ENCODE measurements at regions not wholly inside any gene's neighbourhood (a gene's known extent, or its start where the extent isn't known, plus 50 kb on each side); places are given as distances from the start of the nearest gene placed in this dataset.

DNA sequence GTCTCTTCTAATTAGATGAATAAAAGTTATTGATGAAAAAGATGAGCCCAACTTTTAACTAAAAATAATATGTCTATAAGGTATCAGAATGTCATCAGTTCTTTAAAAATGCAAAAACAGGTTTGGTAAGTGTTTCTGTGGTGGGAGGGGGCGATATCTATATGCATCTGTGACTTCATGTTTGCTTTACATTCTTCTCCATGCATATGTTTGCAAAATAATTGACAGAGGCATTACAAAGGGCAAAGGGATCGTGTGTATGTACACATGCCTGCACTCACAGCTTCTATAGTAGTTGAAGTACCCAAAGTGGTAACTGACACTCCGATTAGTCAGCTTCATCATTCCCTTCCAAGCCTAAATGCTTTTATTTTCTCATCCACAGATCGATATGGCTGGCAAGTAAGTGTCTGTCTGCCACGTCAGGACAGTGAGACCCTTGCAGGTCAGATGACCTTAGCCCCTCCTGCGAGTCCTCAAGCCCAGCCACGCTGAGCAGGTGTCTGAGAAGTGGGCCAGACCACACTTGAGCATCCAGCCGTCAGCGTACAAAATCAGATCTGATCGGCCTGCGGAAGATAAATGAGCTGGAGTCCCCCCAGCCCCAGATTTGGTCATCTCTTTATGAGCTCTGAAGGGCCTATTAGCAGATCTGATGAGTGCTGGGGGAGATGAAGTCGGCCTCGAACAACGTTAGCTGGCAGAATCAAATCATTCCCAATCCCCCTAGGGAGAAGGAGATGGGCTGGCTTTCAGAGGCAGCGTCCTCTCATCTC lies 369.1 kb downstream of the MAFB start:
- DNase-seq (ENCODE audit: low read depth) = no peak

- no peak for DNase-seq (ENCODE audit: low read depth)
These were observed 370.0 kb downstream of the MAFB start for GRCh38 chr20:40319056-40319455.

GRCh38 chr20:40317156-40317790 lies 371.8 kb downstream of the MAFB start:
- no peak for DNase-seq (ENCODE audit: low read depth)

- no peak for DNase-seq (ENCODE audit: low read depth)
These were observed 374.8 kb downstream of the MAFB start for GRCh38 chr20:40314278-40314677.

DNA sequence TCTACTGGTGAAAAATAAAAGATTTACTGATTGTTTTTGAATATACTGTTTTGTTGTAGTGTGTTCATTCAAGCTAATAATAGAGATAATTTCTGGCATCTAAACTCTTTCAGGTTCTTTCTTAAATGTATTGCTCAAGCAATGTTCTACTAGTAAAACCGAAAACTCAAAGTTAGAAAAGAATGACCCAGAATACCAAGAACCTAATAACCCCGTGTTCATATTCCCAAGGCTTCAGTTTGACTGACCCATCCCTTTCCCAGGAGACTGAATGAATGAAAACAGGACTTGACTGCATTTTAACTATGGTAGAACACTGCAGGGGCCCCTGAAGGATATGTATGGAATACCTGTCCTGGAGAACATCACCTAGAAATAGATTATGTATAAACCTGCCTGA lies 375.3 kb downstream of the MAFB start:
- DNase-seq (ENCODE audit: low read depth) = no peak

GRCh38 chr20:40309731-40310130 lies 379.3 kb downstream of the MAFB start:
- DNase-seq (ENCODE audit: low read depth) = no peak

GRCh38 chr20:40307997-40308396 lies 381.0 kb downstream of the MAFB start:
- no peak for DNase-seq (ENCODE audit: low read depth)

GRCh38 chr20:40307268-40307667 lies 381.8 kb downstream of the MAFB start:
- no peak for DNase-seq (ENCODE audit: low read depth)

DNA sequence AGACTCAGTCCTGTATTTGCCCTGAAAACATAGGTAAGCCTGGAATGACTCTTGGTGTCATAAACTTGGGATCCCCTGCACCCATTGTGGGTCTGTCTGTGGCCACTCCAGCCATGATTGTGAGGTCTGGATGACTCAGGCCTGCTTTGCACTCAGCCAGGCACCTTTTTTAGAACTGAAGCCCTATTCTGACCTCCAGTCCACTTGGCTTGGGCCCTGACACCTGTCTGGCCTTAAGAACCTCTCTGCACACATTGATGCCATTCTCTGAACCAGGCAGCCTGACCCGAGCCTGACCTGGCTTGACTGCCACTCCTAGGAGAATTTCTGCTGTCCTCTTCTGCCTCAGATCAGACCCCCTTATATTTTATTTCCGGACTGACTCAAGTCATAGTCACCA lies 383.7 kb downstream of the MAFB start:
- DNase-seq (ENCODE audit: low read depth) = no peak

- DNase-seq (ENCODE audit: low read depth) = no peak
These were observed 384.9 kb downstream of the MAFB start for GRCh38 chr20:40304119-40304613.

DNA sequence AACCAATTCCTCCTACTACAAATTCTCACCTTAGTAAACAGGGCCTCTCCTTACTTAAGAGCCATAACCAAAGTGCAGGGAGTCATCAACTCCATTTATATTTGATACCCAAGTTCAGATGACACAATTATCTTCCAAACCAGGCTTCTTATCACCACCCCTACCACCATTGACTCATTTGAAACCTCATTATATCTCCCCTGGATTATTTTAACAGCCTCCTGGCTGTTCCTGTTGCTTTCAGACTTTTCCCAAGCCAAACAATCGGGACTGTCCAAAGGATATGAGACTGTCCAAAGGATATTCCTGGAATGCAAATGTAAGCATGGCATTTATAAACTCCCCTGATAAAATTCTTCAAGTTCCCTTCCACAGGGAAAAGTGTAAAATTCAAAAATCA lies 394.3 kb downstream of the MAFB start:
- DNase-seq (ENCODE audit: low read depth) = no peak

DNA sequence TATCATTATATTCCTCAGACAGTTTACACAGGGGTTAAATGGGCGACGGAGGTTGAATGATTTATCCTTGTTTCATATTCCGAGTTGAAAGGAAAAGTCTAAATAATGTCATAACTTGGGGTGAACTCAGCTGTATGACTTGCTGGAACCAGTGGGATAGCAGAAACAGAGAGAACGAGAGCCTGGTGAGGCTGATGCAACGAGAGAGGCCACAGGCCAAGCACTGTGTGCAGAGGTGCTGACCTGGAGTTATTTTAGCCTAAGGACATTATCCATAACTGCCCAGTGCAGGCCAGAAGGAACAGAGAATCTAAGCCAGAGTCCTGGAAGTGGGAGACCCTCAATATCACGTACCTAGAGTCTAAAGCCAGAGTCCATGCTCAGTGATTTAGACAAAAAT lies 394.9 kb downstream of the MAFB start:
- DNase-seq (ENCODE audit: low read depth) = no peak

GRCh38 chr20:40293740-40294139 lies 395.3 kb downstream of the MAFB start:
- DNase-seq (ENCODE audit: low read depth) = no peak

- no peak for DNase-seq (ENCODE audit: low read depth)
These were observed 397.4 kb downstream of the MAFB start for GRCh38 chr20:40291493-40292135.

GRCh38 chr20:40287683-40288082 lies 401.4 kb downstream of the MAFB start:
- no peak for DNase-seq (ENCODE audit: low read depth)

GRCh38 chr20:40286975-40287531 lies 402.0 kb downstream of the MAFB start:
- no peak for DNase-seq (ENCODE audit: low read depth)

DNA sequence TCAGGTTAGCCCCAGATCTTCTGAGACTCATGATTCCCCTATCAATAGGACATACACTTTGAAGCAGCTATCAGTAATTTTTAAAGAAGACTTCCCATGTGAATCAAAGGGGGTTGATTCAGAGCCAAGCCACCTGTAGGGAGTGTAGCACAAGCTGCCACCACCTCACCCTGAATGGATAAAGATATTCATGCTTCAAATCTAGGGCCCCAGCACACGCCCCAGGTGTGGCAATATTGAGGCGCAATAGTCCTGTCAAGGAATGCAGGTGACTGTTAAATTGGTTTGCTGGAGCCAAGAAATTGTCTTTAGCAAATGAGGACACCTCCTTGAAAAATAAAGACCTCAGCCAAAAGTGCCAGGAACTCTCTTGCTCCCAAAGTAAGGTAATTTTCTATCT lies 404.4 kb downstream of the MAFB start:
- DNase-seq (ENCODE audit: low read depth) = no peak

DNA sequence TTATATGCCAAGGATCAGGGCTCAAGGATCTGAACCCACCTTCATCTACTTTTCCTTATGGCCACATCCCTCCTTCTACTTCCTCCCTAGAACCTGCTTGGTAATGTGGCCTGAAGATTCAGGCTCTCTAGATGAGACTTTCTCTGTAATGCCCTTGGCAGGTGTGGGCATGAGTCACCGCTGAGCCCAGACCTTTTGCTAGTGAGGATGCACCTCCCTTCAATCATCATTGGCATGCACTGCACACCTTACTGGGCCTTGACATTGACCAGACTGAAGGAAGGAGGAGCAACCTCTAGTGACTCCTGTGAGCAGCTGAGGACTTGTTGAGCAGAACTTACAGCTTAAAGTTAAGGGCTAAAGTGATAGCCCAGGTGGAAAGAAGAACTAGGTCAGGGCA lies 405.3 kb downstream of the MAFB start:
- DNase-seq (ENCODE audit: low read depth) = no peak

DNA sequence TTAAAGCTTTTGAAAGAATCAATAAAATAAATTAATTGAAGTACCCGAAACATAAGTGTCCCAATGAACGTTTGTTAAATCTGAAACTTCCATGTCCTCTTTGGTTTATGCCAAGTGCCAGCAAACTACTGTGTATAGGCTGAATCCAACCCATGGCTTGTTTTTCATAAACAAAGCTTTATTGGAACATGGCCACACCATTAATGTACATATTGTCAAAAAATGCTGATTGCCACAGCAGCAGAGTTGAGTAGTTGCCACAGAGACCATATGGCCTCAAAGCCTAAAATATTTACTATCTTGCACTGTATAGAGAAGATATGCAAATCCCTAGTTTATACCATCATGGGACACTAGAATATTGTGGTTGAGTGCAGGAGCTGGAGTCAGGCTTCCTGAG lies 406.1 kb downstream of the MAFB start:
- DNase-seq (ENCODE audit: low read depth) = no peak

GRCh38 chr20:40282541-40282940 lies 406.5 kb downstream of the MAFB start:
- DNase-seq (ENCODE audit: low read depth) = no peak

DNA sequence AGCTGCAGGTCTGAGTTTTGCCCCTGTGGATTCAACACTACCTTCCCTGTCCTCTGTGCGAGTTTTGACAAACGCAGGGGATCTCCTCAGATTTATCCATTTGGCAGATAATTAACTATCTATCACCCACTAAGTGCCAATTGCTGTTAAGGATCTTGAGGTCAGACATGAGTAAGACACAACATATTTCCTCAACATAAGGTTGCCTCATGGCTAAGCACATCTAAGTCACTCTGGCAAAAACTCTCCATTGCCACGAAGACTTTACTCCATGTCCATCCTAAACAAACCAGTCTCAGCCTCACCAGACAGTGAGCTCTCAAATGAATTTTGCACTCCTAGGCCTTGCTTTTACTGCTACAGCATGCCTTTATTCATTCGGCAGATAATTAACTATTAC lies 408.4 kb downstream of the MAFB start:
- DNase-seq (ENCODE audit: low read depth) = no peak

GRCh38 chr20:40279390-40279789 lies 409.6 kb downstream of the MAFB start:
- no peak for DNase-seq (ENCODE audit: low read depth)

DNA sequence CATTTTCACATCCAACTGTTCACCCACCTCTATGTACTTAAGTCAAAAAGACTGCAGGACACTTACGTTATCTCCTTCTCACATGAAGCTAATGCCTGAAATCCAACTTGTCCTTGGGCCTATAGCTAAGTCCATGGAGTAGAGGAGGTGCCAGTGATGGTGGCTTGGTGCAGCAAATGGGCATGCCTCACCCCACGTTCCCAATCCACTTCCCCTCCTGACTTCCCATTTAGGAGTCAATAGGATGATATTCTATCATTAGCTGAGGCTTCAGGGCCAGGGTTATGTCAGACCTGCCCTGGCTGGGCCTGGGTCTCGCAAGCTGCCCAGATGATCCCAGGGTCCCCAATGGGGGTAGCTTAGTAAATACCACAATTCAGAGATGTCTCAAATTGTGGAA lies 410.4 kb downstream of the MAFB start:
- DNase-seq (ENCODE audit: low read depth) = no peak

Measured in activated T-helper 1 cell treated with Interleukin-2 at 50 U/mL for 16 hours (primary cell).